ENCODE measurements at regions not wholly inside any gene's neighbourhood (a gene's known extent, or its start where the extent isn't known, plus 50 kb on each side); places are given as distances from the start of the nearest gene placed in this dataset.

- H3K79me1 ChIP-seq (ENCODE audit: low read depth in 1 of 2, low read length in 2 of 2), result no peaks in the 10 kb centered on the region
- intact Hi-C loops (cut with micrococcal nuclease), result no loop called here
- H3K4me1 ChIP-seq (ENCODE audit: control insufficient read depth, insufficient read depth, low read length), result peaks cover 2% of the 10 kb centered on the region; the same call in 1 of the 2 replicates
- H4K20me1 ChIP-seq (ENCODE audit: insufficient read depth, low read length), result no peaks in the 10 kb centered on the region
- H4K5ac ChIP-seq (ENCODE audit: low read depth, low read length), result no peak overlapping the region
- H2BK20ac ChIP-seq (ENCODE audit: low read depth, low read length), result no peak overlapping the region
- H3K4ac ChIP-seq (ENCODE audit: low read depth, low read length), result no peak overlapping the region
- ATAC-seq (ENCODE audit: low read depth), result no peak
- H2AFZ ChIP-seq (replicated peaks; ENCODE audit: low read length, poor library complexity), result no peak overlapping the region
- 83% methylated on average over 1 of the region's 2 CpGs; no CpG with 5 or more reads in 1 of the 2 experiments for WGBS, 2 experiments (ENCODE audit: extremely low coverage in 2 of 2, insufficient read length in 1 of 2)
- CTCF ChIA-PET, result interaction anchor here (0.5 kb wide), 1 partner anchor 157 kb away, joined by 3 read pairs; no protein-coding TSS in a partner anchor
- dilution Hi-C loops (cut with HindIII; ENCODE audit: low sequenced_read_pairs, unreplicated experiment), result no loop called here
- H2AK5ac ChIP-seq (ENCODE audit: low read depth, low read length), result no peak overlapping the region
- TF ChIP-seq CEBPB (IDR thresholded peaks at IDR 0.05; ENCODE audit: low read depth, low read length), result no peak
- no peak for TF ChIP-seq FOS (IDR thresholded peaks at IDR 0.05; ENCODE audit: low read depth, low read length)
- no peak for TF ChIP-seq NFE2L2 (IDR thresholded peaks at IDR 0.05; ENCODE audit: low read depth, low read length)
- no peak for TF ChIP-seq RAD21 (IDR thresholded peaks at IDR 0.05; ENCODE audit: low read length)
- no peak overlapping the region for H3K9ac ChIP-seq (ENCODE audit: low read depth, low read length)
- H3K4me2 ChIP-seq (ENCODE audit: low read depth, low read length), result no peak overlapping the region
- BruUV-seq (replicated peaks), result no TSS peak
- H4K91ac ChIP-seq (ENCODE audit: insufficient read depth, low read depth, low read length), result no peak overlapping the region
- H3K27ac ChIP-seq (ENCODE audit: insufficient read depth, low read length), result no peak overlapping the region
- no peak overlapping the region for H2BK5ac ChIP-seq (ENCODE audit: low read depth, low read length, poor library complexity, severe bottlenecking)
- no peak overlapping the region for H3K14ac ChIP-seq (replicated peaks; ENCODE audit: low read depth, low read length)
- H3K4me3 ChIP-seq (ENCODE audit: insufficient read depth, low read depth, low read length), result no peak overlapping the region
- H3K9me1 ChIP-seq (ENCODE audit: insufficient read depth, low read length), result no peaks in the 10 kb centered on the region
- no peaks in the 10 kb centered on the region for H3K27me3 ChIP-seq (ENCODE audit: control insufficient read depth, insufficient read depth, low read length)
- no peaks in the 10 kb centered on the region for H3K36me3 ChIP-seq (ENCODE audit: control insufficient read depth, insufficient read depth, low read length)
- H3K18ac ChIP-seq (ENCODE audit: low read depth, low read length), result no peak overlapping the region
- no peak overlapping the region for H2BK15ac ChIP-seq (ENCODE audit: low read depth, low read length)
- DNase-seq, result no peak
- POLR2A ChIA-PET (ENCODE audit: unreplicated experiment), result no interaction called here
- no peak overlapping the region for H3K23ac ChIP-seq (ENCODE audit: low read depth, low read length)
- H3K9me3 ChIP-seq (ENCODE audit: control insufficient read depth, insufficient read depth, low read length), result no peaks in the 10 kb centered on the region
- no peak overlapping the region for H2AK9ac ChIP-seq (replicated peaks; ENCODE audit: low read depth, low read length, poor library complexity)
- no peak overlapping the region for H2BK120ac ChIP-seq (ENCODE audit: low read depth, low read length)
- no peak overlapping the region for H4K8ac ChIP-seq (ENCODE audit: low read depth in 2 of 2, low read length in 2 of 2)
- in situ Hi-C loops (cut with MboI; ENCODE audit: low sequenced_read_pairs), result no loop called here
- H3K56ac ChIP-seq (ENCODE audit: extremely low read depth, insufficient read depth, low read length), result no peak overlapping the region
Observed at GRCh38 chr4:79625361-79625760, 217.3 kb upstream of the GK2 start.

All from IMR-90 (cell line).